NT2/D1 (cell line): ENCODE measurements at regions not wholly inside any gene's neighbourhood (a gene's known extent, or its start where the extent isn't known, plus 50 kb on each side); places are given as distances from the start of the nearest gene placed in this dataset.

Experiments
- DNase-seq: peaks from one replicate; pipeline ENCODE4 v3.0.0-alpha.2; 2011; ENCODE audit warnings: low read depth, low spot score
- H3K27me3 ChIP-seq: 2 replicates; pipeline ENCODE4 v1.6.0; 2011; ENCODE audit warnings: mild to moderate bottlenecking; ENCODE audit not compliant: insufficient read length, insufficient read depth
- H3K36me3 ChIP-seq: 2 replicates; pipeline ENCODE4 v1.6.1; 2011; ENCODE audit warnings: mild to moderate bottlenecking, low read length, mixed read lengths; ENCODE audit not compliant: insufficient read depth, insufficient read length
- H3K4me1 ChIP-seq: 2 replicates; pipeline ENCODE4 v1.5.1; 2011; ENCODE audit not compliant: insufficient read depth, insufficient read length
- H3K4me3 ChIP-seq: 2 replicates; pipeline ENCODE4 v1.5.1; 2011; ENCODE audit warnings: low read depth; ENCODE audit not compliant: insufficient read length
- H3K9ac ChIP-seq: 2 replicates; pipeline ENCODE4 v1.6.0; 2011; ENCODE audit warnings: low read depth; ENCODE audit not compliant: insufficient read length
- H3K9me3 ChIP-seq: 2 replicates; pipeline ENCODE4 v1.5.1; 2011; ENCODE audit warnings: mild to moderate bottlenecking, low read length; ENCODE audit not compliant: insufficient read depth
- SUZ12 ChIP-seq: IDR thresholded peaks from 2 replicates; pipeline ENCODE4 v1.6.1; 2011; ENCODE audit not compliant: insufficient read length, insufficient read depth; ENCODE audit errors: extremely low read depth
- YY1 ChIP-seq: IDR thresholded peaks from 2 replicates; pipeline ENCODE4 v1.6.1; 2011; ENCODE audit not compliant: insufficient read length, insufficient read depth
- ZNF274 ChIP-seq: IDR thresholded peaks from 2 replicates; pipeline ENCODE4 v1.6.1; 2011; ENCODE audit warnings: mild to moderate bottlenecking, low read depth, low read length

DNA sequence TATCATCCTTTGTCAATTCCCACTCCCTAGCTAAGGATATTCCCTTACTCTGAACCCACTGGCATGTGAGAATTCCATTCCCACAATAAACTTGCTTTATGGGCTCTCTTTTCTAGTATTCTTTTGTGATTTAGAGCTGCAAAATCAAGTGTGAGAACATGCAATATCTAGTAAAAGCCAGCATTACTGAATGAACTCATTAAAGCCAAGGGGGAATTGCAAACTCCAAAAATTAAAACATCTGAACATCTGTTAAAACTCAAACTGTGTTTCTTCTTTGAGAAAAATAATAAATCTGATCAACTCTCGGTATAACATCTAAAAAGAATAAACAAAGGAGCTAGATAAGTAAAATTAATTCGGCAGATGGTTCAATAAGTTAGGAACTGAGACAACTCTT, 53.1 kb upstream of the MPDZ start:
- TF ChIP-seq ZNF274, result no peak
- no peak for TF ChIP-seq YY1
- no peak for TF ChIP-seq SUZ12
- no peaks in the 10 kb centered on the region for H3K27me3 ChIP-seq
- no peaks in the 10 kb centered on the region for H3K9me3 ChIP-seq
- H3K9ac ChIP-seq, result no peak overlapping the region
- DNase-seq, result no peak
- H3K4me3 ChIP-seq, result no peak overlapping the region
- H3K36me3 ChIP-seq, result no peaks in the 10 kb centered on the region
- H3K4me1 ChIP-seq, result no peaks in the 10 kb centered on the region

DNA sequence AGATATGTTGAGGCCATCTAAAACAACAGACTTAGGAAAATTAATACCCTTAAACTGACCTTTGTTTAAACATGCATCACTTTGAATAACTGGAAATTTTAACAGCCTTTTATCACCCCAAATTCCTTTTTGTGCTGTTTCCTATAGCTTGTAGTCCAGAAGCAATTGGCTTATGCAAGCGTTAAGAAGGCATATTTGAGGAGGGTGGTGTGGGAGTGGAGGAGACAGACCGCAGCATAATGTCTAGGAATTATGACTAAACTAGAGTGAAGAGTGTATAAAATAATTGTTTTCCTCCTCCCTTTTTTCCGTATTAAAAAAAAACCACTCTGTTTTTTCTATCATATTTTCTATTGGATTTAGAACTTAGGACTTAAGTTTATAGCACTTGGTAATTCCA, 51.8 kb upstream of the MPDZ start:
- TF ChIP-seq YY1 (no peak), ZNF274 (no peak), SUZ12 (no peak)
- DNase-seq, result no peak
- H3K9me3 ChIP-seq, result no peaks in the 10 kb centered on the region
- no peaks in the 10 kb centered on the region for H3K36me3 ChIP-seq
- no peaks in the 10 kb centered on the region for H3K4me1 ChIP-seq
- no peaks in the 10 kb centered on the region for H3K27me3 ChIP-seq
- no peak overlapping the region for H3K4me3 ChIP-seq
- H3K9ac ChIP-seq, result no peak overlapping the region

DNA sequence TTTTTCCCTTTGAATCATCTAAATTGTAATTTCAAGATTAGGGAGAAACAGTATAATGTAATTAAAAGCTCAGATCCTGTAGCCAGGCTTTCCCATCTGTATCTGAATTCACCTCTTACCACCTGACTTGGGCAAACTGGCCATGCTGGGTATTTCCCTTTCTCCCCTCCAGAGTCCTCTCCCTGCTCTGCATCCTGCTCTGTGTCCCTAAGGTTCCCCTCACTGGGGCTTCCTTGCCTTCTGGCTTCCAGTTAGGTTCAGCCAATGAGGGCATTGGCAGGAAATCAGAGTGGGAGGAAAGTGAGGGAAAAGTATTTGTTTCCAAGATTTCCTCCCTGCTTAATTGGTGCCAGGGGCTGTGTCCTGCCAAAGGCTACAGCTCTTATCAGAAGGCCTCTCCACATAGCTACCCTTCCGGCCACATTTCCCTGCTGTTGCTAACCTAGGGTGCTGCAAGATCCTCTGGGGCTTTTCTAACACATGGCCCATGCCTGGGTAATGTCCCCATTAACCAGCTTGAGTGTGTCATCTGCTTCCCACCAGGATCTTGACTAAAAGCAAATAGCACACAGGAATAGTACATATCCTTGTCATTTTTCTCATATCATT, 51.0 kb upstream of the MPDZ start:
- no peak overlapping the region for H3K9ac ChIP-seq
- TF ChIP-seq ZNF274 (no peak), SUZ12 (no peak), YY1 (no peak)
- DNase-seq, result no peak
- no peaks in the 10 kb centered on the region for H3K36me3 ChIP-seq
- H3K4me3 ChIP-seq, result no peak overlapping the region
- H3K9me3 ChIP-seq, result no peaks in the 10 kb centered on the region
- H3K27me3 ChIP-seq, result no peaks in the 10 kb centered on the region
- no peaks in the 10 kb centered on the region for H3K4me1 ChIP-seq
